GM19025 (cell line): ENCODE measurements at regions not wholly inside any gene's neighbourhood (a gene's known extent, or its start where the extent isn't known, plus 50 kb on each side); places are given as distances from the start of the nearest gene placed in this dataset.

Source experiments
- ATAC-seq: cut with Tn5 transposase; IDR thresholded peaks from one replicate; pipeline ENCODE4 v1.9.1; 2021; ENCODE audit warnings: mild to moderate bottlenecking, low read depth, moderate library complexity; ENCODE audit not compliant: unreplicated experiment

DNA sequence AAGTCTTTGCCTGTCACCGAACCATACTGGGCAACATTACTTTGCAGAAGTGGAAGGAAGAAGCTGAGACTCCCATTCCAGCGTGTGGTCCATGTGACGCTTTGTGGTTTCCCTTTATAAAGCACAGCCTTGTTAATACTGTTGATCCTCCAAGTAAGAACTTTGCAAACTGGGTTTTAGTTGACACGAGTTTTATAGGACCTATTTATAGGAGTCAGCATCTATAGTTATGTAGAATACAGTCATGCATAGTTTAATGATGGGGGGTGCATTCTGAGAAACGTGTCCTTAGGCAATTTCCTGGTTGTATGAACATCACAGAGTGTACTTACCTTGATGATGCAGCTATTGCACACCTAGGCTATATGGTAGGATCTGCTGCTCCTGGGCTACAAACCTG lies 1879.4 kb upstream of the TENM3 start:
- ATAC-seq: no peak

- no peak for ATAC-seq
Measured at GRCh38 chr4:180372691-180373090, 1870.5 kb upstream of the TENM3 start.

DNA sequence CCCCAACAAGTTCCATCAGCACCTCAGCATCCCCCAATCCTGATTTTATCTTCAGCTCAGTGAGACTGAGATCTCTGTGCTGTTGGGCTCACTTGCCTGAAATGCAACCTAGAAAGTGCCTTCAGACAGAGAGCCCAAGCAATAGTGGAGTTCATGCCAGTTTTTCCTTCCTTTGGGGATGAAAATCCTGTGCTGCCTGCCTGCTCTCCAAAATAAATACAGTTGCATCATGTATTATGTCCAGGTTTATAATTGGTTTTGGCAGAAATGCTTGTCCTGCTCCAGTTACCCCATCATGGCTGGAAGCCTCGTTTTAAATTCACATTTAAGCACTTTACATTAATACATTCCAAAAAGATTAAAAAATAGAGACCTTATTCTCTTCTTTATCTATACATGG lies 1865.5 kb upstream of the TENM3 start:
- ATAC-seq: no peak

GRCh38 chr4:180380733-180381132 lies 1862.5 kb upstream of the TENM3 start:
- ATAC-seq: no peak

DNA sequence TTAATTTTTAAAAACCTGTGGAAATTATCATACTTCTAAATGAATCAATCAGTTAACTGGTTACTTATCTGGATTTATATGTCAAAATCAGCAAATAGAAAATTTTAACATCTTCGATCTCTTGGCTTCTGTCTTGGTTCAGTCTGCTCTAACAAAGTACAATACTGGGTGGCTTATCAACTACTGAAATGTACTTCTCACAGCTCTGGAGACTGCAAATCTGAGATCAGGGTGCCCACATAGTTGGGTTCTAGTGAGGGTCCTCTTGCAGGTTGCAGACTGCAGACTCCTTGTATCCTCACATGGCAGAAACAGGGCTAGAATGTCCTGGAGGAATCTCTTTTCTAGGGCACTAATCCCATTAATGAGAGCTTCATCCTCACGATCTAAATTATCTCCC lies 1851.6 kb upstream of the TENM3 start:
- no peak for ATAC-seq

DNA sequence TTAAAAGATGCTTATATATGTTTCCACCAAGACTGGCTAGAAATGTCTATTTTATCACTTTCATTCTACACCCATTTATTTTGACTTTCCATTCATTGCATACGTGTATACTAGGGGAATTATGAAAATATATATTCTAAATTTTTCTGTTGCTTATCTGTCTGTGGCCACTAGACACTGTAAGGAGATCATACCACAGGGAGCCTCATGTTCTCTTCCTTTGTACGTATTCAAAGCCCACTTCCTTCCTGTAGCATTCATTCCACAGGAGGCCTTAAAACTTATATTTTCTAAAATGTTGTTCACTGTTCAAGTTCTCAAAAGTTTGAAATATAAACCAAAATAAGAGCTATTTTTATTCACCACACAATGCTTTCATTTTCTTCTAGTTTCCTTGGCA lies 1848.9 kb upstream of the TENM3 start:
- no peak for ATAC-seq

GRCh38 chr4:180394730-180395129 lies 1848.5 kb upstream of the TENM3 start:
- ATAC-seq: no peak

DNA sequence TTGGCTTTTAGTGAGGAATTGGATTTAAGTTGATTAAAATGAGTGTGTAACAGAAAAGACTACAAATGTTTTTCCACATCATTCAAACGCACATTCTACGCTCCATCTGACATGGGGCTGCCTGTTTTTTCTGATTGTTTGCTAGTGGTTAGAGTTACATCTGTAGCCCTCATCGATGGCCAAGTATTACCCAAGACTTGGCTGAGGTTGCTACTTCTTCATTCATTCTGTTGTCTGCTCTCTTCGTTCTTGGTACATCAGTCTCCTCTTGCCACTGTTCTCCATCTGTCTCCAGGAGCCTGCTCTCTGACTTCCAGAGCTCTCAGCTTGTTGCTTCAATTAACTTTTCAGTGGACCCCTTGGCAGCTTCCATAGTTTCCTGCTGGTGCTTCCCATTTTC lies 1844.6 kb upstream of the TENM3 start:
- no peak for ATAC-seq

GRCh38 chr4:180407275-180407885 lies 1835.8 kb upstream of the TENM3 start:
- no peak for ATAC-seq

DNA sequence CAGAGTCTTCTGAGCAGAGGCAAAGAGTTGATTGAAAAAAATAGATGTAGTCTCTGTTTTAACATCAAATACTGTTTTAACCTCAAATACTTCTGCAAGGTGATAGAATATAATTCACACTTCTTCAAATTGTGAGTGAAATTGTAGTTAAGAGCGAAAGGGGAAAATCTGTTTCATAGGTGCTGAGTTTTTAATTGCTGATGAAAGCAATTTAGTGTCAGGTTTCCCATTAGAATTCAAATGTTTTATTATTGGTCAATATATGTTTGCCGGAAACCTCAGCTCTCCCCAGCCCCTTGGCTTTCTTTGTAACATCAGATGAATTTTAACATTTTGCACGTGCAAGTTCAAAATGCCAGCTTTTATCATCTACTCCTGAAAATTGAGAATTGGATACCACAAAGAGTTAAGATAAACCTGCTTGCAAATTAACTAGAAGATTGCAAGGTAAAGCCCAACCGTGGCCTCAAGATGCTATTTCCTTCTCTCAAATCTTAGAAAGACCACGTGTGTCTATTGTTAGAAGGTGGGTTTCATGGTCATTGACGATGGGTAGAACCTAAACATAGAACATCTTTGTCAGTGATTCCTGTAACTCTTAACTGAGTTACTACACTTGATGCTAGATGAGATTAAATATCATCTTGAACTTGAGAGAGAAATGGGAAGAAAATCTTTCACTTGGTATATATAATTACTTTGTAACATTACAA lies 1824.2 kb upstream of the TENM3 start:
- no peak for ATAC-seq

DNA sequence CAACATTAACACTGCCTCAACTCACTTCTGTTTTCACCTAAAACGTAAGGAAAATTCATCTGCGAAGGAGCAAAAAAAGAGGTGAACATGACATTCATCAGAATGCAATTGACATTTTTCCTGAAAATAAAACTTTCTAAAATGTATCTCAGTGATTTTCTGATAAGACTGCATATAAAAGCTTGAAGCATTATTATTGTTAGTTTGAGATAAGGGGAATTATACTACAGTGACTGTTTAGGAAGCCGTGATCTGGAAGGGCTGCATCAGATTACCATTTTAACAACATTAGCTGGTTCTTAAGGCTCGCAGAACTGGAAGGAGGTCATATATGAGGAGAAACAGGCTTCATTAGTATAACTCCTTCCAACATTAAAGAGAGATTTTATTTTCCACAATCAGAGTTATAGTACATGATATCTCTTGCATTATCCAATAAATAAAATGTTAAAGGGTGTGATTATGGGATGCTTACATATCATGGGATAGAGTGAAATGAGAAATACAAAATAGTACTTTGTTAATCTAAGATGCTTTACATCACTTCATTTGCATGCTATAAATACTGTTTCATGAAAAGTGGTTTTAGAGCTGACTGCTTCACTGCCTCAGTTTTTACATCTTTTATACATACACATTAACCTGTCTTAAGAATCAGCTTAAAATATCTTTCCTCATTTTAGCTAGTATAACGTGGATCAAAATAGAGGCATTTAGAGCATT lies 1820.1 kb upstream of the TENM3 start:
- ATAC-seq: no peak

DNA sequence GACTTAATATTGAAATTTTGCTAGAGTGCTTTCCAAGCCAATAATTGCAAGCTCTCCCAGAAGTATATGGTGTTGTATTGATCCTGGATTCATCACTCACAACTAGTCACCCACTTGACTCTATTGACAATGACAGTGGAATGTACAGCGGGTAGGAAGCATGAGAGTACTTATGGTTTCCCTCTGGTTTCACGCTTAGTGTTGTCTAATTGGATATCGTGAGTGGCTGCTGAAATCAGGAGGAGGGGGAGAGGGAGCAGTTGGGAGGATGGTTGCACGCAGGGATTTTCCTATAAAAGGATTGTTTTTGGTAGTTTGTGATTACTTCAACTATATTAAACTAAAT lies 1819.5 kb upstream of the TENM3 start:
- no peak for ATAC-seq

DNA sequence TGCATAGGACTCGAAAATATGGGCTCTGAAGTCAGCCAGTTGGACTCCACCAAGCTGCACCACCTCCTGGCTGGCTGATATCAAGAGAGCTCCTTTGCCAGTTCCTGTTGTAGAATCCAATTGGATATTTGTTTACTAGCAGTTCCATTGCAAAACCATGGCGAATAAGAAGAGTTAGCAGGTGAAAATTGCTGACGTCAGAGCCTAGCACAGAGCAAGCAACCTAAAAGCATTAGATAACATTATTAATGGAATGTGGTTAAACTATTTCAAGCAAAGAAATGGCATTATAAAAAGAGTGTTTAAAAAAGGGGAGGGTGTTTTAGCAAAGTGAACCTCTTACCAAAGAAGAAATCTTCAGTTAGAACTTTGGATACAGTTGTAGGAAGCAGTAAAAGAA lies 1816.3 kb upstream of the TENM3 start:
- ATAC-seq: no peak

- ATAC-seq: no peak
Measured at GRCh38 chr4:180430283-180430682, 1812.9 kb upstream of the TENM3 start.

GRCh38 chr4:180434131-180434895 lies 1808.9 kb upstream of the TENM3 start:
- ATAC-seq: peak; percentile 82

DNA sequence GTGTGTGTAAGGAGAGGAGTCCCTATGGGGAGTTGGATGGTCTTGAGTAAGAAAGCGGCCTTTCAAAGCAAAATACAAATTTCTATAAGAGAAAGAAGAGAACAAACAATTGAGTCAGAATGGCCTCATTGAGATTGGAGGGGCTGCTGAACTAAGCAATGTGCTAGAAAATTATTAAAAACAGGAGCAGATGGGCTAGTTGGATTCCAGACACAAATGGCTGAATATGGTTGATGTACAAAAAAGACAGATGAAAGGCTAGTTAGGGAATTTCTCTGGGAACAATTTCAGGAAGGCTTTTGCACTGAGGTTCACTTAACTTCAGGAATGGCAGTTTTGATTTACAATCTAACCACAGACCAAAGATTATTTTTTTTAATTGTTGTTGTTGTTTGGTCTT lies 1806.8 kb upstream of the TENM3 start:
- no peak for ATAC-seq

- no peak for ATAC-seq
Measured at GRCh38 chr4:180437601-180438000, 1805.6 kb upstream of the TENM3 start.

- ATAC-seq: no peak
Measured at GRCh38 chr4:180448306-180448705, 1794.9 kb upstream of the TENM3 start.

GRCh38 chr4:180449395-180449956 lies 1793.7 kb upstream of the TENM3 start:
- ATAC-seq: no peak

GRCh38 chr4:180455226-180455625 lies 1788.0 kb upstream of the TENM3 start:
- ATAC-seq: no peak

DNA sequence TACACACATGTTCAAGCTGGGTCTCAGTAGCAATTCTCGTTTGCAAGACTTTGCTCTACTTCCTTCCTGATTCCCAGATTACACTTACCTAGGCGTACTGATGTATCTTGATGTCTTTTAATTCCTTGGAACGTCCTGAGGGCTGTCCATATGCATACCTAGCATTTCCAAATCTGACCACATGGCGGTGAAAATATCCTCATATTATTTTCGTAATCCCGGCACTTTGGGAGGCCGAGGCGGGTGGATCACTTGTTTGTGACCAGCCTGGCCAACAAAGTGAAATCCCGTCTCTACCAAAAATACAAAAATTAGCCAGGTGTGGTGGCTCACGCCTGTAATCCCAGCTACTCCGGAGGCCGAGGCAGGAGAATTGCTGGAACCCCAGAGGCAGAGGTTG lies 1786.3 kb upstream of the TENM3 start:
- ATAC-seq: no peak
